ENCODE measurements at regions not wholly inside any gene's neighbourhood (a gene's known extent, or its start where the extent isn't known, plus 50 kb on each side); places are given as distances from the start of the nearest gene placed in this dataset.

DNA sequence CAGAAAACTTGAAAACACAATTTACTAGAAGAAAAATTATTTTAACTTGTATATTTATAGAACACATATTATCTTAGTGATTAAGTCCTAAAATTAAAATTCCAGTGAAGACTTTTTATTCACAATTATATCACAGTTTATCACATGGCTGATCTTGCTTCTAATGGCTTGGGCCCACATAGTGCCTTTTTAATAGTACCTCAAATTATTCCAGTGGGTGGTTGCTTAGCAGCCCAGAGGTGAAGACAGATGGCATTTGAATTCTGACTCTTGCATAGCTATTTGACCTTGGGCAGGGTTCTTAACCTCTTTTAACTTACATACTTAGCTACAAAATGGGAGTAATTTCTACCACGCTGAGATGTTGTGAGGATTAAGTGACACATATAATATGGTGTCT, 214.7 kb upstream of the SGO1 start:
- TF ChIP-seq CEBPB (IDR thresholded peaks at IDR 0.05) (no peak), EP300 (IDR thresholded peaks at IDR 0.05) (no peak), KDM5A (IDR thresholded peaks at IDR 0.05) (no peak), POLR2A (IDR thresholded peaks at IDR 0.05; ENCODE audit: low read length) (no peak)
- TF ChIP-seq, protein P1, sequence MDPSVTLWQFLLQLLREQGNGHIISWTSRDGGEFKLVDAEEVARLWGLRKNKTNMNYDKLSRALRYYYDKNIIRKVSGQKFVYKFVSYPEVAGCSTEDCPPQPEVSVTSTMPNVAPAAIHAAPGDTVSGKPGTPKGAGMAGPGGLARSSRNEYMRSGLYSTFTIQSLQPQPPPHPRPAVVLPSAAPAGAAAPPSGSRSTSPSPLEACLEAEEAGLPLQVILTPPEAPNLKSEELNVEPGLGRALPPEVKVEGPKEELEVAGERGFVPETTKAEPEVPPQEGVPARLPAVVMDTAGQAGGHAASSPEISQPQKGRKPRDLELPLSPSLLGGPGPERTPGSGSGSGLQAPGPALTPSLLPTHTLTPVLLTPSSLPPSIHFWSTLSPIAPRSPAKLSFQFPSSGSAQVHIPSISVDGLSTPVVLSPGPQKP (IDR thresholded peaks at IDR 0.05; ENCODE audit: low read depth, low read length) = no peak
- TF ChIP-seq, protein P2, sequence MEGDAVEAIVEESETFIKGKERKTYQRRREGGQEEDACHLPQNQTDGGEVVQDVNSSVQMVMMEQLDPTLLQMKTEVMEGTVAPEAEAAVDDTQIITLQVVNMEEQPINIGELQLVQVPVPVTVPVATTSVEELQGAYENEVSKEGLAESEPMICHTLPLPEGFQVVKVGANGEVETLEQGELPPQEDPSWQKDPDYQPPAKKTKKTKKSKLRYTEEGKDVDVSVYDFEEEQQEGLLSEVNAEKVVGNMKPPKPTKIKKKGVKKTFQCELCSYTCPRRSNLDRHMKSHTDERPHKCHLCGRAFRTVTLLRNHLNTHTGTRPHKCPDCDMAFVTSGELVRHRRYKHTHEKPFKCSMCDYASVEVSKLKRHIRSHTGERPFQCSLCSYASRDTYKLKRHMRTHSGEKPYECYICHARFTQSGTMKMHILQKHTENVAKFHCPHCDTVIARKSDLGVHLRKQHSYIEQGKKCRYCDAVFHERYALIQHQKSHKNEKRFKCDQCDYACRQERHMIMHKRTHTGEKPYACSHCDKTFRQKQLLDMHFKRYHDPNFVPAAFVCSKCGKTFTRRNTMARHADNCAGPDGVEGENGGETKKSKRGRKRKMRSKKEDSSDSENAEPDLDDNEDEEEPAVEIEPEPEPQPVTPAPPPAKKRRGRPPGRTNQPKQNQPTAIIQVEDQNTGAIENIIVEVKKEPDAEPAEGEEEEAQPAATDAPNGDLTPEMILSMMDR (IDR thresholded peaks at IDR 0.05) = no peak

Data from A549 (cell line).